Cardiac muscle cell (in vitro differentiated cells and primary cell): ENCODE measurements at regions not wholly inside any gene's neighbourhood (a gene's known extent, or its start where the extent isn't known, plus 50 kb on each side); places are given as distances from the start of the nearest gene placed in this dataset.
A peak's percentile ranks its signal among the peaks of the same experiment; 100 is the strongest.

ENCODE experiments used
- DNase-seq, 2 donors: peaks; one replicate each; pipeline versions ENCODE4 v3.0.0 to v3.0.0-alpha.2; 2010 to 2017; ENCODE audit warnings: low read depth in 1 of 2, low spot score in 1 of 2
- H3K27ac ChIP-seq: fragments of 200-600 bp; sonication (generic); 2 replicates; pipeline ENCODE4 v1.5.1; 2016
- H3K27me3 ChIP-seq: fragments of 200-600 bp; sonication (generic); 2 replicates; pipeline ENCODE4 v1.6.0; 2016; ENCODE audit warnings: control low read depth
- H3K36me3 ChIP-seq: fragments of 200-600 bp; sonication (generic); 2 replicates; pipeline ENCODE4 v1.5.1; 2016; ENCODE audit warnings: control low read depth
- H3K4me1 ChIP-seq: fragments of 200-600 bp; sonication (generic); 2 replicates; pipeline ENCODE4 v1.8.1; 2017; ENCODE audit warnings: low read depth, mild to moderate bottlenecking, mixed run types
- H3K4me3 ChIP-seq: fragments of 200-600 bp; sonication (generic); 2 replicates; pipeline ENCODE4 v1.5.1; 2016; ENCODE audit warnings: mild to moderate bottlenecking
- H3K9me3 ChIP-seq: fragments of 200-600 bp; sonication (generic); 2 replicates; pipeline ENCODE4 v1.5.1; 2017; ENCODE audit warnings: low read depth, mild to moderate bottlenecking, control low read depth
- TF ChIP-seq, protein P1 (sequence below): IDR thresholded peaks from 2 replicates; pipeline ENCODE4 v1.5.1; 2012; ENCODE audit warnings: low read depth, mild to moderate bottlenecking, low read length

DNA sequence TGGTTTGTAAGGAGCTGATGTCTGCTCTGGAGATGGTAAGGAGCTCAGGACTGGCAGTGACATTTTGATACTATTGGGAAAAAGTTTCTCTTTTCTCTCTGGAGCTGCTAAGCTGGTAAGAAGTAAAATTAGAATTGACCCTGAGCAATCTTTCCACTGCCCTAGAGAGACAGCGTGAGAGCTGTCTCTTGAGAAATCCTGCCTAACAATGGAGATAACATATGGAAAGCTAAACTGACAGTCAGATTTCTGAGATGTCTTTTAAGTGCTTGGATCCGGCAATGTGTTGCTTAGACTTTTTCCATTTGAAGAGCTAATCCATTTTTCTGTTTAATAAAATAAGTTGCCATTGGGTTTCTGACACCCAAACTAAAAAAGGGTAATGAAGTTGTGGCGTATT is 302.4 kb downstream of the KCNS3 start:
- peak in 1 of 2 donors; percentile 44 for DNase-seq
- H3K36me3 ChIP-seq = no peaks in the 10 kb centered on the region
- TF ChIP-seq, protein P1, sequence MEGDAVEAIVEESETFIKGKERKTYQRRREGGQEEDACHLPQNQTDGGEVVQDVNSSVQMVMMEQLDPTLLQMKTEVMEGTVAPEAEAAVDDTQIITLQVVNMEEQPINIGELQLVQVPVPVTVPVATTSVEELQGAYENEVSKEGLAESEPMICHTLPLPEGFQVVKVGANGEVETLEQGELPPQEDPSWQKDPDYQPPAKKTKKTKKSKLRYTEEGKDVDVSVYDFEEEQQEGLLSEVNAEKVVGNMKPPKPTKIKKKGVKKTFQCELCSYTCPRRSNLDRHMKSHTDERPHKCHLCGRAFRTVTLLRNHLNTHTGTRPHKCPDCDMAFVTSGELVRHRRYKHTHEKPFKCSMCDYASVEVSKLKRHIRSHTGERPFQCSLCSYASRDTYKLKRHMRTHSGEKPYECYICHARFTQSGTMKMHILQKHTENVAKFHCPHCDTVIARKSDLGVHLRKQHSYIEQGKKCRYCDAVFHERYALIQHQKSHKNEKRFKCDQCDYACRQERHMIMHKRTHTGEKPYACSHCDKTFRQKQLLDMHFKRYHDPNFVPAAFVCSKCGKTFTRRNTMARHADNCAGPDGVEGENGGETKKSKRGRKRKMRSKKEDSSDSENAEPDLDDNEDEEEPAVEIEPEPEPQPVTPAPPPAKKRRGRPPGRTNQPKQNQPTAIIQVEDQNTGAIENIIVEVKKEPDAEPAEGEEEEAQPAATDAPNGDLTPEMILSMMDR = no peak

DNA sequence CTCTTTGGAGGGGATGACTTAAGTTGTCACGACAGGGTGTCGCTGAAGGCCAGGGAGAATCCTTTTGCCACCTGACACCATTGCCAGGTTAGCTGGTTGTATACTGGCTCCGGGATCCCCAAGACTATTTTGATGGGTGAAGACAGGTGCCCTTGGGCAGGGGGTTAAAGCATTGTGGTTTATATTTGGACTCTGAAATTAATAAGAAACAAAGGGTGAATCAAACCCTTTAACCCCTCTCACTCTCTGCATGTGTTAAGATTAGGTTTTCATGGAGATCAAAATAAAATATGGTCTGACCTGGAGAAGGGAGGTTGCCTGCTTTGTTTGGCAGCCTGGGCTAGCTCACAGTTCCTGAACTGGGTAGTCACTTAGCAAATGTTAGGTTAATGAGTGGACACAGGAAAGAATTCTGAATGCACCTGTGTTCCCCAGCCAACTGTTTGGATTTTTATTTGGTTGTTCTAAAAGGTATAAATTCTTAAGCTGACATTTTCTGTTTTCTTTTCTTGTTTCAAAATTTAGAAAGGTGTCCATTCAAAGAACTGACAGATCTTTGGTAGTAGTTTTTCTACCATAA is 301.7 kb downstream of the KCNS3 start:
- Histone ChIP-seq H3K27ac (peak overlapping the region; percentile 85), H3K4me3 (no peak overlapping the region), H3K4me1 (peaks cover 35% of the 10 kb centered on the region), H3K9me3 (no peaks in the 10 kb centered on the region), H3K27me3 (no peaks in the 10 kb centered on the region), H3K36me3 (no peaks in the 10 kb centered on the region)
- TF ChIP-seq, protein P1 = no peak
- no peak for DNase-seq

More for the DNA sequence above, 302.4 kb downstream of the KCNS3 start:
- no peaks in the 10 kb centered on the region for H3K27me3 ChIP-seq
- H3K4me3 ChIP-seq = no peak overlapping the region
- no peaks in the 10 kb centered on the region for H3K9me3 ChIP-seq
- peaks cover 35% of the 10 kb centered on the region for H3K4me1 ChIP-seq
- H3K27ac ChIP-seq = peak overlapping the region; percentile 85

DNA sequence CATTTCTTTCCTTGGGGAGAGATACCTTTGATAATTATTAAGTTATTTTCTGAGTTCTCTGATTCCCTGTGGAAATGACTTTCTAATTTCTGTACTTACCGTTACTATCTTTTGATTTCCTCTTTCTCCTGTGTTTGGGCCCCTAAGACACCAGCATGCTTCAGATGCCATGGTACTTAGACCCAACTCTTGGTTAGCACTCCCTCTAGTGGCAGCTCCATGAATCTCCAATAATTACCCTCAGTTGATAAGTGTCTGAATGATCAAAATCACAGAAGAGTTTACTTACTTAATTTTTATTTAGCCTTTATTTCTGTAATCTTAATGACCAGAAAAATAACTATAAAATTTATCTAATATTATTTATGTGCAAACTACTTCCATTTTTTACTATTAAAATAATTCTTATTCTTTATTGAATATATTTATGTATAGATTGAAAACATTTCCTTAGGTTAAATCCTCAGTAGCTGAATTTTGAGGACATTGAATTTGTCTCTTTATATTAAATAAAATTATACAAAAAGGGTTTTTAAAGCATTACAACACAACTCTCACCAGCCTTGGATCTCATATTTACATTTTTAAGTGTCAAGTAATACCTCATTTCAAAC is 300.4 kb downstream of the KCNS3 start:
- no peaks in the 10 kb centered on the region for H3K9me3 ChIP-seq
- no peak overlapping the region for H3K27ac ChIP-seq
- DNase-seq = peak; percentile 71 to 76
- TF ChIP-seq, protein P1 = peak; percentile 88
- no peaks in the 10 kb centered on the region for H3K36me3 ChIP-seq
- H3K4me1 ChIP-seq = peaks cover 35% of the 10 kb centered on the region
- no peak overlapping the region for H3K4me3 ChIP-seq
- H3K27me3 ChIP-seq = no peaks in the 10 kb centered on the region

DNA sequence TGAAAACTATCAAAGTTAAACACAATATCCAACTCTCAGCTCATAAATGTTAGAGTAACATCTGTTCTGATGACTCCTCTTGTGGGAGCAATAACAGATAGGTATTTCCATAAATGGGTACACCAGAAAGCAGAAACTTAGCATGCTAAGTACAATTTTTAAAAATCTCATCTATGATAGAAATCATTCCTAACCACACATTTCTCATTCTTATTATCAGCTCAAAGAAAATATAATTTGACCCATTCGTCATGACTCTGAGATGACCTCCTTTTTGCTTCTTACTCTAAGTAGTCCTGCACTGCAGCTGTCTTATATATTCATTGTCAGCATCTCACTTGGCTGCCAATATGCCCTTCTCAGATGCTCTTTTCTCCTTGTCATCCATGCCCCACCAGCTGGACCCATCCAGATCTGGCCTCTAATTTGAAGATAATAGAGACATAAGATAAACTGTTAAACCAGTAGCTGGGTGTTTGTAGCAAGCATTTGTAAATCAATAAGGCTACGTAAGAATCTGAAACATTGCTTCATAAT is 298.3 kb downstream of the KCNS3 start:
- no peaks in the 10 kb centered on the region for H3K9me3 ChIP-seq
- no peaks in the 10 kb centered on the region for H3K36me3 ChIP-seq
- H3K4me1 ChIP-seq = peaks cover 27% of the 10 kb centered on the region
- H3K27ac ChIP-seq = no peak overlapping the region
- no peaks in the 10 kb centered on the region for H3K27me3 ChIP-seq
- no peak for DNase-seq
- no peak overlapping the region for H3K4me3 ChIP-seq
- TF ChIP-seq, protein P1 = no peak

DNA sequence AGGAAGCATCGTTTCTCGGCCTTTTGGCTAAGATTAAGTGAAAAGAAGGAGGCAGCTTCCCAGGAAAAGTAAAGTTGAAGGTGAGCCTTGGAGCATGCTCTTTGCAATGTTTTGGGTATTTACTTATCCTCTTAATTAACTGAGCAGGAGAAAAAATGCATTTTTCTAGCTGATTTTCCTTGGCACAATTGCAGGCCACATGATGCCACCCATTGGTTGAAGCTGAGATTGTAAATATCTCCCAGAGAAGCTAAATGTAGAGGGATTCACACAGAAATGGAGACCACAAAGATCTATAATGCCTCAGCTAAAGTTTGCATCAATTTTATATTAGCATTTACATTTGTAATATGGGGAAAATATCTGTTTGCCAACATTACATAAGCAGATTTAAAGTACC is 294.1 kb downstream of the KCNS3 start:
- Histone ChIP-seq H3K27ac (no peak overlapping the region), H3K4me1 (peaks cover 9% of the 10 kb centered on the region), H3K27me3 (no peaks in the 10 kb centered on the region), H3K9me3 (no peaks in the 10 kb centered on the region), H3K4me3 (no peak overlapping the region), H3K36me3 (no peaks in the 10 kb centered on the region)
- no peak for DNase-seq
- TF ChIP-seq, protein P1 = no peak
